Endodermal cell (in vitro differentiated cells): ENCODE measurements at regions not wholly inside any gene's neighbourhood (a gene's known extent, or its start where the extent isn't known, plus 50 kb on each side); places are given as distances from the start of the nearest gene placed in this dataset.

Experiments
- DNase-seq: peaks from one replicate; pipeline ENCODE4 v3.0.0-alpha.2; 2017
- H3K27ac ChIP-seq: 2 replicates; pipeline ENCODE4 v1.5.1; 2013; ENCODE audit warnings: mild to moderate bottlenecking, low read depth, low read length, moderate library complexity
- H3K27me3 ChIP-seq: 2 replicates; pipeline ENCODE4 v1.6.1; 2013; ENCODE audit warnings: mild to moderate bottlenecking, low read length, moderate library complexity; ENCODE audit not compliant: insufficient read depth, control insufficient read depth, poor library complexity, severe bottlenecking
- H3K36me3 ChIP-seq: 2 replicates; pipeline ENCODE4 v1.7.0; 2013; ENCODE audit warnings: mild to moderate bottlenecking, low read length, moderate library complexity; ENCODE audit not compliant: control insufficient read depth, insufficient read depth
- H3K4me1 ChIP-seq: one replicate; pipeline ENCODE4 v1.7.0; 2013; ENCODE audit warnings: low read length; ENCODE audit not compliant: control insufficient read depth, insufficient read depth
- H3K4me3 ChIP-seq: 2 replicates; pipeline ENCODE4 v1.5.1; 2013; ENCODE audit warnings: mild to moderate bottlenecking, low read length, moderate library complexity
- H3K9ac ChIP-seq: 2 replicates; pipeline ENCODE4 v1.6.1; 2013; ENCODE audit warnings: mild to moderate bottlenecking, low read length, moderate library complexity; ENCODE audit not compliant: poor library complexity, severe bottlenecking; ENCODE audit errors: extremely low read depth
- H3K9me3 ChIP-seq: 2 replicates; pipeline ENCODE4 v1.6.1; 2013; ENCODE audit warnings: mild to moderate bottlenecking, low read length, moderate library complexity; ENCODE audit not compliant: control insufficient read depth
- H3K27ac Mint-ChIP-seq: 2 replicates; pipeline ENCODE4 v1.8.0; 2020; ENCODE audit warnings: mixed read lengths
- H3K27me3 Mint-ChIP-seq: 2 replicates; pipeline ENCODE4 v1.8.0; 2021; ENCODE audit warnings: mild to moderate bottlenecking, mixed read lengths; ENCODE audit not compliant: insufficient read depth
- H3K36me3 Mint-ChIP-seq: 2 replicates; pipeline ENCODE4 v1.8.0; 2020; ENCODE audit warnings: low read depth, mixed read lengths
- H3K4me1 Mint-ChIP-seq: 2 replicates; pipeline ENCODE4 v1.8.0; 2020; ENCODE audit warnings: mixed read lengths
- H3K4me3 Mint-ChIP-seq: 2 replicates; pipeline ENCODE4 v1.8.0; 2020; ENCODE audit warnings: mild to moderate bottlenecking, moderate library complexity, mixed read lengths
- H3K9me3 Mint-ChIP-seq: 2 replicates; pipeline ENCODE4 v1.8.0; 2020; ENCODE audit warnings: mild to moderate bottlenecking, mixed read lengths
- WGBS, 2 experiments: methylation state at CpG; one replicate each; pipeline versions ENCODE4 v1.1.5 to v1.1.7; 2013; ENCODE audit warnings: missing lambda C conversion rate in 2 of 2, mixed read lengths in 1 of 2; ENCODE audit not compliant: insufficient coverage in 1 of 2, insufficient read length in 1 of 2; 5-methylcytosine and 5-hydroxymethylcytosine counted together
- TF ChIP-seq, protein P1 (sequence below): fragments of 200-600 bp; sonication (generic); conservative IDR thresholded peaks from 2 replicates; pipeline ENCODE4 v1.5.0; 2021; ENCODE audit warnings: antibody characterized with exemption, mild to moderate bottlenecking

DNA sequence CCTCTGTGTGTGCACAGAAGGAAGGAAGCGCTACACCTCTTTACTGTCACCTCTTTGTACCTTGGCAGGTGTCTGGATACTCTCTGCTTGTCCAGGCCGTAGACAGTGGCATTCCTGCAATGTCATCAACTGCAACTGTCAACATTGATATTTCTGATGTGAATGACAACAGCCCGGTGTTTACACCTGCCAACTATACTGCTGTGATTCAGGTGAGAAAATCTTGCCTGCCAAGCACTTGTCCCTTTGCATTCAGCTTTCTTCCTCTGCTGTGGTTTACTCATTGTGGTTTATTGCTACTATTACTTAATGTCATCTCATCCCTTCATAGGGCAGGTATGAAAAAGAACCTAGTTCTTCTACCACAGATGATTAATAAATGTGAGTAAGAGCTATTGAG is 131.9 kb upstream of the MTNR1B start:
- Histone ChIP-seq H3K9ac (no peak overlapping the region), H3K4me1 (peaks cover 3% of the 10 kb centered on the region), H3K36me3 (peaks cover 16% of the 10 kb centered on the region), H3K9me3 (no peaks in the 10 kb centered on the region), H3K27me3 (no peaks in the 10 kb centered on the region), H3K4me3 (no peak overlapping the region), H3K27ac (no peak overlapping the region)
- 82 to 91% methylated on average over 3 of the region's 3 CpGs for WGBS, 2 experiments
- Mint-ChIP-seq H3K27me3 (no peaks in the 10 kb centered on the region), H3K36me3 (no peaks in the 10 kb centered on the region), H3K27ac (no peak overlapping the region), H3K9me3 (no peaks in the 10 kb centered on the region), H3K4me1 (peaks cover 8% of the 10 kb centered on the region), H3K4me3 (no peak overlapping the region)
- DNase-seq: no peak
- TF ChIP-seq, protein P1, sequence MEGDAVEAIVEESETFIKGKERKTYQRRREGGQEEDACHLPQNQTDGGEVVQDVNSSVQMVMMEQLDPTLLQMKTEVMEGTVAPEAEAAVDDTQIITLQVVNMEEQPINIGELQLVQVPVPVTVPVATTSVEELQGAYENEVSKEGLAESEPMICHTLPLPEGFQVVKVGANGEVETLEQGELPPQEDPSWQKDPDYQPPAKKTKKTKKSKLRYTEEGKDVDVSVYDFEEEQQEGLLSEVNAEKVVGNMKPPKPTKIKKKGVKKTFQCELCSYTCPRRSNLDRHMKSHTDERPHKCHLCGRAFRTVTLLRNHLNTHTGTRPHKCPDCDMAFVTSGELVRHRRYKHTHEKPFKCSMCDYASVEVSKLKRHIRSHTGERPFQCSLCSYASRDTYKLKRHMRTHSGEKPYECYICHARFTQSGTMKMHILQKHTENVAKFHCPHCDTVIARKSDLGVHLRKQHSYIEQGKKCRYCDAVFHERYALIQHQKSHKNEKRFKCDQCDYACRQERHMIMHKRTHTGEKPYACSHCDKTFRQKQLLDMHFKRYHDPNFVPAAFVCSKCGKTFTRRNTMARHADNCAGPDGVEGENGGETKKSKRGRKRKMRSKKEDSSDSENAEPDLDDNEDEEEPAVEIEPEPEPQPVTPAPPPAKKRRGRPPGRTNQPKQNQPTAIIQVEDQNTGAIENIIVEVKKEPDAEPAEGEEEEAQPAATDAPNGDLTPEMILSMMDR: no peak

DNA sequence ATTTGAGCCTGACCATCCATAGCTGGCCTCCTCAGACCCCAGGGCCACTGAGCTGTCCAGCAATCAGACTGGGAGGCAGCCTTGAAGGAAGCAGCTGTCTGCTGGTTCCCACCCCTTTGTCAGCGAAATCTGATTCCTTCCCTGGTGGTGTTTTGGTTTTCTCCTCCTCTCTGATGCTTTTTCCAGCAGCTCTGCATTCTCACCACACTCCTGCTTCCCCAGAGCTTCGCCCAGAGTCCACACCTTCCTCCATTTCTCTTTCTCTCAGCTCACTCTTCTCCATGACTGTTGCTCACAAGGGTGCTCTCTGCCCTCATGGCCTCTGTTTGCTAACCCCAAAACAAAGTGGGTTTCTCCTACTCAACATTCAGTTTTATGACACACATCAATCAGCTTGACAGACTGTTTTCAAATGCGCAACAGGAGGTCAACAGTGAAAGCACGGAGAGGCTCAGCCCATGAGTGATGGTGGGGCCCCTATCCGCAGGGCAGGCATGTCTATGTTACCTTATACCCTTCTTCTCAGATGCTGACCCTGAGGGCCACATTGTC is 130.6 kb upstream of the MTNR1B start:
- Mint-ChIP-seq H3K9me3 (no peaks in the 10 kb centered on the region), H3K36me3 (no peaks in the 10 kb centered on the region), H3K27ac (no peak overlapping the region), H3K27me3 (no peaks in the 10 kb centered on the region), H3K4me1 (peaks cover 8% of the 10 kb centered on the region), H3K4me3 (no peak overlapping the region)
- Histone ChIP-seq H3K4me3 (no peak overlapping the region), H3K36me3 (peaks cover 21% of the 10 kb centered on the region), H3K9ac (no peak overlapping the region), H3K9me3 (no peaks in the 10 kb centered on the region), H3K27me3 (no peaks in the 10 kb centered on the region), H3K4me1 (peaks cover 3% of the 10 kb centered on the region), H3K27ac (peak overlapping the region; percentile 57)
- 47 to 66% methylated on average over 4 to 5 of the region's 5 CpGs for WGBS, 2 experiments
- TF ChIP-seq, protein P1: no peak
- DNase-seq: peak; percentile 78

GRCh38 chr11:92839450-92839849 is 130.0 kb upstream of the MTNR1B start:
- Mint-ChIP-seq H3K9me3 (no peaks in the 10 kb centered on the region), H3K4me3 (no peak overlapping the region), H3K4me1 (peaks cover 8% of the 10 kb centered on the region), H3K27ac (no peak overlapping the region), H3K27me3 (no peaks in the 10 kb centered on the region), H3K36me3 (peaks cover 2% of the 10 kb centered on the region)
- DNase-seq: no peak
- H3K4me1 ChIP-seq: peaks cover 3% of the 10 kb centered on the region
- peaks cover 27% of the 10 kb centered on the region for H3K36me3 ChIP-seq
- no peaks in the 10 kb centered on the region for H3K27me3 ChIP-seq
- WGBS, 2 experiments: 75 to 91% methylated on average over 5 of the region's 5 CpGs
- H3K9me3 ChIP-seq: no peaks in the 10 kb centered on the region
- H3K27ac ChIP-seq: peak overlapping the region; percentile 57
- TF ChIP-seq, protein P1: no peak
- no peak overlapping the region for H3K9ac ChIP-seq
- no peak overlapping the region for H3K4me3 ChIP-seq
